ENCODE measurements at regions not wholly inside any gene's neighbourhood (a gene's known extent, or its start where the extent isn't known, plus 50 kb on each side); places are given as distances from the start of the nearest gene placed in this dataset.

DNA sequence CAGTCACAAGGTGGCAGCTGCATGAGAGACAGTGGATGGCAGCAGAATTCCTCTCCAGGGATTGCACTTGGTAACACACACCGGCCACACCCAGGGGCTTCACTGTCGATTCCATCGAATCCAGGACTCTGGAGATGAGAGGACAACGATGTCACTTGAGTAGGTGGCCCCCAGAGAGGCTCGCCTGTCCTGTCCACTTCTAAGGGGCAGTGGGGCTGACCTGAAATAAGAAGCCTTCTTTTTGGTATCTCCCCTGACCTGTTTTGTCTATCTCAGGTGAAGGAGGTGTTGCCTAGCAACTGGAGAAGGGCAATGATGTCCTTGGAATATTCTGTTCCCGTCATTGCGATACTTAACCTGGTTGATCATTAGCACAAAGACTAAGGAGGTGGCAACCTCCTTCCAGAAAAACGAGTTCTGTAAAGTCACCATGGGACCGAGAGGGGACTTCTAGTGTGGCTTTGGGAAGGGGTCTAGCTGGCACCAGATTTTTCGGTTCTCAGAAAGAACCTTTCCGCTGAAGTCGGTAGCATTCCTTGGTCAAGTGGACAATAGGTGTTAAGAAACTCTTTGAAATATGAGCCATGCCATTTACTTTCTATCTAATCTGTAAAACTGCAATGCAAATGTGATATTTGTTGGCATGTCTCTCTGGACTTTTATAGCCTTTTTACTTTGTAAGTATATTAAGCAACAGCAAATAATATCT is 85.2 kb upstream of the TMPRSS2 start:
- Histone ChIP-seq H4K20me1 (ENCODE audit: insufficient read depth, low read length) (no peaks in the 10 kb centered on the region), H3K27ac (ENCODE audit: low read depth, low read length, poor library complexity, severe bottlenecking) (no peak overlapping the region), H3K4me2 (ENCODE audit: low read length) (no peak overlapping the region), H3K9me2 (ENCODE audit: low read depth, low read length) (no peaks in the 10 kb centered on the region), H3K36me3 (ENCODE audit: insufficient read depth, low read length) (no peaks in the 10 kb centered on the region), H3K9me3 (ENCODE audit: low read length) (no peaks in the 10 kb centered on the region), H3F3A (ENCODE audit: insufficient read depth, low read length) (no peaks in the 10 kb centered on the region), H3K9ac (ENCODE audit: low read length) (no peak overlapping the region), H3K27me3 (ENCODE audit: insufficient read depth, low read length) (peaks cover 7% of the 10 kb centered on the region; the same call in 1 of the 2 replicates), H2AFZ (ENCODE audit: low read length) (no peak overlapping the region), H3K4me3 (ENCODE audit: low read depth, low read length, poor library complexity, severe bottlenecking) (no peak overlapping the region), H3K4me1 (ENCODE audit: insufficient read depth, low read length, severe bottlenecking) (no peaks in the 10 kb centered on the region), H3K79me2 (ENCODE audit: insufficient read depth, low read length) (no peaks in the 10 kb centered on the region)
- no peak for TF ChIP-seq EZH2 (IDR thresholded peaks at IDR 0.05; ENCODE audit: borderline replicate concordance, low read length)
- TF ChIP-seq, protein P1, sequence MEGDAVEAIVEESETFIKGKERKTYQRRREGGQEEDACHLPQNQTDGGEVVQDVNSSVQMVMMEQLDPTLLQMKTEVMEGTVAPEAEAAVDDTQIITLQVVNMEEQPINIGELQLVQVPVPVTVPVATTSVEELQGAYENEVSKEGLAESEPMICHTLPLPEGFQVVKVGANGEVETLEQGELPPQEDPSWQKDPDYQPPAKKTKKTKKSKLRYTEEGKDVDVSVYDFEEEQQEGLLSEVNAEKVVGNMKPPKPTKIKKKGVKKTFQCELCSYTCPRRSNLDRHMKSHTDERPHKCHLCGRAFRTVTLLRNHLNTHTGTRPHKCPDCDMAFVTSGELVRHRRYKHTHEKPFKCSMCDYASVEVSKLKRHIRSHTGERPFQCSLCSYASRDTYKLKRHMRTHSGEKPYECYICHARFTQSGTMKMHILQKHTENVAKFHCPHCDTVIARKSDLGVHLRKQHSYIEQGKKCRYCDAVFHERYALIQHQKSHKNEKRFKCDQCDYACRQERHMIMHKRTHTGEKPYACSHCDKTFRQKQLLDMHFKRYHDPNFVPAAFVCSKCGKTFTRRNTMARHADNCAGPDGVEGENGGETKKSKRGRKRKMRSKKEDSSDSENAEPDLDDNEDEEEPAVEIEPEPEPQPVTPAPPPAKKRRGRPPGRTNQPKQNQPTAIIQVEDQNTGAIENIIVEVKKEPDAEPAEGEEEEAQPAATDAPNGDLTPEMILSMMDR (IDR thresholded peaks at IDR 0.05; ENCODE audit: low read length): no peak

DNA sequence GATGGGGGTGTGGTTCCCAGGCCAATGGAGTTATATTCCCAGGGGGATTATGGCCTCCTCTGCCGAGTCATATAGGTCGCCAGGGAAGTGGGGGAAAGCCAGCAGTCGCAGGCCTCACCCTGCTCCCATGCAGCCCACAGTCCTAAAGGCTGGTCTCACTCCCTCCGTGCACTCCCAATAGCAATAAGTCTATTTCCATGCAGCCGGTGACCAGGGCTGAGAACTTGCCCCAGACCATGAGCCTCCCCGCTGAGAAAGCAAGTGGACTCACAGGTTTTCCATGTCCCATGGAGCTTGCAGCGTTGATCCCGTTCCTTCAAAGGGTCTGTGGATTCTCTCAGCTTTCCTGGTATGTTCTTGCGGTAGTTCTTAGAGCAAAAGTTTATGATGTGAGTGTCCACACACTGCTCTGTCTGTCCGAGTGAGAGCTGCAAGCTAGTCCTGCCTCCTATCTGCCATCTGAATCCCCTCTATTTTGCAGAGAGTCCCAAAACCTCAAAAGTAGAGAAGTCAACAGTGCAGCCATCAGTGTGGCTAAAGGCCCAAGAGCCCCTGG is 81.7 kb upstream of the TMPRSS2 start:
- H3K9ac ChIP-seq (ENCODE audit: low read length): no peak overlapping the region
- H3K36me3 ChIP-seq (ENCODE audit: insufficient read depth, low read length): no peaks in the 10 kb centered on the region
- no peaks in the 10 kb centered on the region for H3K79me2 ChIP-seq (ENCODE audit: insufficient read depth, low read length)
- no peaks in the 10 kb centered on the region for H3F3A ChIP-seq (ENCODE audit: insufficient read depth, low read length)
- TF ChIP-seq, protein P1 (IDR thresholded peaks at IDR 0.05; ENCODE audit: low read length): no peak
- no peak for TF ChIP-seq EZH2 (IDR thresholded peaks at IDR 0.05; ENCODE audit: borderline replicate concordance, low read length)
- no peak overlapping the region for H3K27ac ChIP-seq (ENCODE audit: low read depth, low read length, poor library complexity, severe bottlenecking)
- H3K9me3 ChIP-seq (ENCODE audit: low read length): no peaks in the 10 kb centered on the region
- no peaks in the 10 kb centered on the region for H4K20me1 ChIP-seq (ENCODE audit: insufficient read depth, low read length)
- no peak overlapping the region for H3K4me3 ChIP-seq (ENCODE audit: low read depth, low read length, poor library complexity, severe bottlenecking)
- H3K4me2 ChIP-seq (ENCODE audit: low read length): no peak overlapping the region
- no peak overlapping the region for H2AFZ ChIP-seq (ENCODE audit: low read length)
- no peaks in the 10 kb centered on the region for H3K4me1 ChIP-seq (ENCODE audit: insufficient read depth, low read length, severe bottlenecking)
- H3K9me2 ChIP-seq (ENCODE audit: low read depth, low read length): no peaks in the 10 kb centered on the region
- no peaks in the 10 kb centered on the region for H3K27me3 ChIP-seq (ENCODE audit: insufficient read depth, low read length)

DNA sequence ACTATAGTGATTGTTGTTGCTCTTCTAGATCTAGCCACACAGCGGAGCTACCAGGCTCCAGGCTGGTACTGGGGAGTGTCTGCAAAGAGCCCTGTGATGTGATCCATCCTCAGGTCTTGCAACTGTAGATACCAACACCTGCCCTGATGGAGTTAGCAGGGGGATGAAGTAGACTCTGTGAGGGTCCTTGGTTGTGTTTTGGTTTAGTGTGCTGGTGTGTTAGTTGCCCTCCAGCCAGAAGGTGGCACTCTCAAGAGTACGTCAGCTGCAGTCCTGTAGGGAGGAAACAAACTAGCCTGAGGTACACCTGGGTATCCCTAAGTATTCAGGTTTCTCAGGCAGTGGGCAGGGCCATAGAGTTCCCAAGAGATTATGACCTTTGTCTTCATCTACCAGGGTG is 81.2 kb upstream of the TMPRSS2 start:
- no peaks in the 10 kb centered on the region for H4K20me1 ChIP-seq (ENCODE audit: insufficient read depth, low read length)
- no peaks in the 10 kb centered on the region for H3F3A ChIP-seq (ENCODE audit: insufficient read depth, low read length)
- no peak overlapping the region for H3K27ac ChIP-seq (ENCODE audit: low read depth, low read length, poor library complexity, severe bottlenecking)
- no peak overlapping the region for H3K9ac ChIP-seq (ENCODE audit: low read length)
- H3K79me2 ChIP-seq (ENCODE audit: insufficient read depth, low read length): no peaks in the 10 kb centered on the region
- no peaks in the 10 kb centered on the region for H3K36me3 ChIP-seq (ENCODE audit: insufficient read depth, low read length)
- no peak overlapping the region for H2AFZ ChIP-seq (ENCODE audit: low read length)
- H3K9me3 ChIP-seq (ENCODE audit: low read length): no peaks in the 10 kb centered on the region
- no peaks in the 10 kb centered on the region for H3K9me2 ChIP-seq (ENCODE audit: low read depth, low read length)
- TF ChIP-seq EZH2 (IDR thresholded peaks at IDR 0.05; ENCODE audit: borderline replicate concordance, low read length): no peak
- TF ChIP-seq, protein P1 (IDR thresholded peaks at IDR 0.05; ENCODE audit: low read length): peak; percentile 36; the same call in 1 of the 2 replicates
- no peaks in the 10 kb centered on the region for H3K4me1 ChIP-seq (ENCODE audit: insufficient read depth, low read length, severe bottlenecking)
- H3K4me3 ChIP-seq (ENCODE audit: low read depth, low read length, poor library complexity, severe bottlenecking): no peak overlapping the region
- no peak overlapping the region for H3K4me2 ChIP-seq (ENCODE audit: low read length)
- no peaks in the 10 kb centered on the region for H3K27me3 ChIP-seq (ENCODE audit: insufficient read depth, low read length)

Data from OCI-LY1 (cell line).